CD1c-positive myeloid dendritic cell (primary cell): ENCODE measurements at regions not wholly inside any gene's neighbourhood (a gene's known extent, or its start where the extent isn't known, plus 50 kb on each side); places are given as distances from the start of the nearest gene placed in this dataset.

Experiments used
- DNase-seq: peaks from one replicate; pipeline ENCODE4 v3.0.0-alpha.2; 2016; ENCODE audit errors: extremely low spot score

DNA sequence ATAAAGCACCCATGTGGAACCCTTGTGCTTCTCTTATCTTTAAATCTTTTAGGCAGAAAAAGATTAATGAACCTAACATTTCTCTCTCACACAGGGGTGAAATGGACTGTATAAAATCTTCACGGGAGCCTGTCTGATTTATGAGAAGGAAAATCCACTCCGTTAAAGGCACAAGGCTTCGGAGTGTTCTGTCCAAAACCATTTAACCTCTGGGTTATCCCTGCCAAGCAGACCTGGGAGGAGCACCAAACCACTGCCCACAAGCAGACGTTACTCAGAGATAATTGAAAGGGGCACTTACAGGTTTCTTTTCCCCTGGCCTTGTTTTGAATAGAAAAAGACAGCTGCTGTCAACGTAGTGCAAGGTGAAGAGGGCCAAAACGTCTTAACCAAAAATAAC lies 184.4 kb upstream of the DOK6 start:
- no peak for DNase-seq

DNA sequence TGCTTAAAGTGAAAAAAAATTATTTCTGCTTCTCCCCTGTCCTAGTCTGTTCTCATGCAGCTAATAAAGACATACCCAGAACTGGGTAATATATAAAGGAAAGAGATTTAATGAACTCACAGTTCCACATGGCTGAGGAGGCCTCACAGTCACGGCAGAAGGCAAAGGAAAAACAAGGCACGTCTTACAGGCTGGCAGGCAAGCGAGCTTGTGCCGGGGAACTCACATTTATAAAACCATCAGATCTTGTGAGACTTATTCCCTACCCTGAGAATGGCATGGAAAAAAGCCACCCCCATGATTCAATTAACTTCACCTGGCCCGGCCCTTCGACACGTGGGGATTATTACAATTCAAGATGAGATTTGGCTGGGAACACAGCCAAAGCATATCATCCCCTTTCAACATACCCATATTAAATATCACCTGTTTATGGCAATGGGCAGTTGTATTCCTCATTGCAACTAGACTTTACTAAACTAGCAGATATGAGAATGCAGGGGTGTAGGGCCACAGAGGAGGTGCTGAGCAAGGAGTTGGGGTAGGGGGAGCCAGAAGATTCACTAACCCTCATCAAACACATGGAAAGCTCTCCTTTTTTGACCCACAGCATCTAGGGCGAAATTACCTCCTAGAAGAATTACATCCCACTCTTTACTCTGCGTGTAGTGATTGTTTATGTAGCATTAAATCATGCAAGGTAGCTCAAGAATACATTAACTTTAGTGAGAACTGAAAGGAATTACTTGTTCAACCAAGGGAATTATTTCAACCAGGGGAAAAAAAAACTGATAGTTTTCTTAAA lies 183.3 kb upstream of the DOK6 start:
- DNase-seq: no peak

DNA sequence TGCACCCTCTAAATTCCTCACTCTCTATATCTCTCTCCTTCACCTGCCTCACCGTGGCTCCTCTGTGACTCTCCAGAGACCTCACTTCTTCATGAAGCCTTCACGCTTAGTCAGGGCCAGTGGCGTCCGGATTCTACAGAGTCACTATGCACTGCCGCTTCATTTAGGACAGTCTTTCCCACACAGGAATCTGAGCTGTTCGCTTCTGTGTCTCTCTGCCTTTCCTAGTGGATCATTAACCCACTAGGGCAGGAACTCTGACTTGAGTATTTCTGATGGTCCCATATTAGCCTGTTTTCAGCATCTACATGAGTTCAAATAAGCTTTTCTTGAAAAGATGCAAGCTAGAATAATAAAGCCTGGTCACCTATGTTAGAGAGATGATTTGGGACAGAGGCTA lies 180.2 kb upstream of the DOK6 start:
- DNase-seq: no peak

DNA sequence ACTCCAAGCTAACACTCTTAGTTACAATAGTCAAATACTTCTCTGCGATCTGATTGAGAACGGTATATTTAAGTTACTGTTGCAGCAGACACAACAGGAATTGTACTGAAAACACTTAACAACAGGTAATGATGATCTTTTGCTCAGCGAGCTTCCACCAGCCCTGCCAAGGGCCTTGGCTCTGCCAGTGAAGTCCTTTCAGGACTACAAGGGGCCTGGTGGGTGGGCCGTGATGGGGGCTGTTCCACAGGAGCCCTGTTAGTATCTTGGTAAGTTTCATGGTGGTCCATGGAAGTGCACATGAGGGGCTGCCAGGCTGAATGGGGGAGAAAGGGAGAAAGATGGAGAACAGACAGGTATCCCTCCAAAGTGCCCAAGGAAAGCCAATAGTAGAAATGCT lies 178.6 kb upstream of the DOK6 start:
- no peak for DNase-seq

DNA sequence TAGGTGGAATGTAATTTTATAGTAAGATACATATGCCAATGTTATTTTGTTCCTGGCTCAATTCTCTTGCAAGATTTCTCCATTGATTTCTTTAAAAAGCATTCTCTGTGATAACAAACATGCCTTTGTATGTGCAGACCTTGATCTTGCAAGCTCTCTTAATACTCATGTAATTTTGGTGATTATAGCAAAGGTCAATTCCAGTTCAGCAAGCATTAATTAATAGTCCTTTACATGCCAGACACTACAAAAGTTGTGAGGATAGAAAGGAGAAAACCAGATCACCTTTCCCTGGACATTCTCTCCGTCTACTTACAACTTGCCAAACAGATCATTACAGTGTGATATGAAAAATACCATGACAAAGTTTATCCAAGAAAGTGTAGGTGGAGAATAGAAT lies 173.7 kb upstream of the DOK6 start:
- DNase-seq: no peak

DNA sequence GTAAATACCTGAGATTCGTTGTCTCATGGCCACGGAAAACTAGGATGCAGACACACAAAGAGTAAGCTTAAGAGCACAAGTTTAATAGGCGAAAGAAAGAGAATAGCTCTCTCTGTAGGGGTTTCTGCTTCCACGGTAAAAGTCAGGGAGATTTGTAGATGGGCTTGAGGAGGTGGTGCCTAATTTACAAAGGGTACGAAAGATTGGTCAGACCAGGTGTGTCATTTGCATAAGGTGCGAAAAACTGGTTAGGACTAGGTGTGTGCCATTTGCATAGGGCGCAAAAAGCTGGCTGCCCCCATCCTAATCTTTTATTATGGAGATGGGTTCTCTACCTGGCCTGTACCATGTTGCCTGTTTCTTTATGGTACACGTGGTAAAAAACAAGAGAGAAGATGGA lies 170.5 kb upstream of the DOK6 start:
- DNase-seq: no peak

DNA sequence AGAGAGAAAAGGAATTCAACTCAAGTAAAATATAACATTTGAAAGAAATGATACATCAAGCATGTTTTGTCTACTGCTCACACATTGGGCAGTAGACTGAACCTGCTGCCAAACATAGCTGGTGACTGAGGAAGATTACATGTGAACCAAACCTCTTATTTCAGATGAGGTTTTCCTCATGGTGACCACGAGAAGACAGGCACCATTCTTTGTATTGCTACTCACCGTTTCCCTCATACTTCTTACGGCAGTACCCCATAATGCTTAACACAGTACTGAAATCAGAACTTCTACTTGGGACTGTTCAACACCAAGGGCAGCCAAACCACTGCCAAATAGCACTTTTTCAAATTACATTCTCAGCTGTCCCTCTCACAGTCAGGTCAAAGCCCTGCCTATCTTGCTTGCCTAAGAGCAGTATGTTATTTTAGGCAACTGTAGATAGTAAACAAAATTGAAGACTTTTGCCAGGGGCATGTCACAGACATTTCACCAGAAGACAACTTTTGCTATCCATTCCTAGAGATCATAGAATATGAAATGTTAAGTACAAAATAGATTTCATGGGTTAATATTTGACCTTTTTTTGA lies 167.1 kb upstream of the DOK6 start:
- no peak for DNase-seq

DNA sequence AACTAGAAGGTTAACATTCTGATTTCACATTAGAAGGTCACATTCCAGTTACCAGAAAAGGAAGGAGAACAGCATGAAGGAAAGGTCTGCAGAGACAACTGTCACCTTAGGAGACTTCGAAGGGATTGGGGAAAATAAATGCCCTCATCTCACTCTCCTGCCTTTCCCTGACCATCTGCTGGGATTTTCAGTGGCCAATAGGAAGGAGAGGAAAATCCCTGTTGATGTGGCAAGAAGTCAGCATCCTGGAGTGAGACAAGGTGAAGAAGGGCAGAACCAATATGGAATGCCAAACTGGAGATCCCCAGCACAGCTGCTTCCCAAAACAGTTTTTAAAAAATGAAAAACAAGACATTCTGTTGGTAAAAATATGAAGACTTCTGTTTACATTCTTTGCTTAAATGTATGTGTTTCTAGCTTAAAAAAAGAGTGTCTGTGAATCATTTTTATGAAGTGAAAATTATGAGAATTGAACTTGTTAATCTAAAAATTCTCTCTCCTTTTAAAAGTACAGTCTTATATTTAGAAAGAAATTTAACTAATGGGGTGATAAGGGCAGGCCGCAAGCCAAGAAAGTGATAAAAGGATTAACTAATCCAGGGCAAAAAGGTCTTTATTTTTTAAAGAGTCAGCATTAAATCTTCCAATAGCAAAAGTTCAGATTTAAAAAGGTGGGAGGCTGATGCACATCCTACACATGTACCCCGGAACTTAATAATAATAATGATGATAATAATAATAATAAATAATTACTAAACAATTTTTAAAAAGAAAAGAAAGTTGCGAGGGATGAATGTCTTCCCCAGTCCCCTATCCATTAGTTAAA lies 160.6 kb upstream of the DOK6 start:
- no peak for DNase-seq

DNA sequence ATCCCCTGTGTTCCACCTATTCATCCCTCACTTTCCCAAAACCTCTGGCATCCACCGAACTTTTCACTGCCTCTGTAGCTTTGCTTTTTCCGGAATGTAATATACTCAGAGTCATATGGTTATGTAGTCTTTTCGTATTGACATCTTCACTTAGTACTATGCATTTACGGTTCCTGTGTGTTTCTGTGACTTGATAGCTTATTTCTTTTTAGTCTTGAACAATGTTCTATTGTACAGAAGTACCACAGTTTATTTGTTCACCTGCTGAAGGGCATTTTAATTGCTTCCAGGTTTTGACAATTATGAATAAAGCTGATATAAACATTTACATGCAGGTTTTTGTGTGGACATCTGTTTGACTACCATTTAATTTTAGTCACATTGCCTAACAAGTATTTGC lies 154.7 kb upstream of the DOK6 start:
- DNase-seq: no peak

DNA sequence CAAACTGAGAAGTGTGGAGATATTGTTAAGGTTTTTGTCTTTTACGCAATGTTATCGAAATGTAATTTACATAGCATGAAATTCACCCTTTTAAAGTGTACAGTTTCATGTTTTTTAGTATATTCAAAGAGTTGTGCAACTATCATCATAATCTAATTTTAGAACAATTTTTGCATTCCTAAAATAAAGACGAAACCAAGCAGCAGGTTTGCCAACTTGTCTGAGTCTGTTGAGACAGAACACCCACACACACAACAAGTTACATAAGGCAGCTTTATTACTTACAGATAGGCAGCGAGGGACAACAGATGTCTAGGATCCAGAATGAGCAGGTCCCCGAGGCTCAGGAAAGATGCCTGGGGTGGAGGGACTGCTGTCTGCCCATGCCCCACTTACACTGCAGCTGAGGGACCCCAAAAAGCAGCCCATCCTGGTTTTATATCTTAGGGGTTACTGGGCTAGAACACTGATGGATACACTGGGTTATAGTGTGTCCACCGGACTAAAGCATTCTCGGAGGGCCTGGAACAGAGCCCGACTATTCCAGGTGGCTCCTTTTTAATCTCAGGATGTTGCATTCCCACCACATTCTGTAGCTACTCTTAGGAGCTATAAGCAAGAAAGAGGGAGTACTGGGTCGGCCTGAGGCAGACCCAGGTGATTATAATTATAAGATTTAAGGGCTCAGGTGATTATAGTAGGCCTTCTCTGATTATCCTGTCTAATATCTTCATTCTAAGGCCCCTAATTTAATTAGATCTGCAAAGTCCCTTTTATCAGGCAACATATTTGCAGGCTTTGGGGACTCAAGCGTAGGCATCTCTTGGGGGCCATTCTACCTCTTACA lies 150.2 kb upstream of the DOK6 start:
- no peak for DNase-seq

DNA sequence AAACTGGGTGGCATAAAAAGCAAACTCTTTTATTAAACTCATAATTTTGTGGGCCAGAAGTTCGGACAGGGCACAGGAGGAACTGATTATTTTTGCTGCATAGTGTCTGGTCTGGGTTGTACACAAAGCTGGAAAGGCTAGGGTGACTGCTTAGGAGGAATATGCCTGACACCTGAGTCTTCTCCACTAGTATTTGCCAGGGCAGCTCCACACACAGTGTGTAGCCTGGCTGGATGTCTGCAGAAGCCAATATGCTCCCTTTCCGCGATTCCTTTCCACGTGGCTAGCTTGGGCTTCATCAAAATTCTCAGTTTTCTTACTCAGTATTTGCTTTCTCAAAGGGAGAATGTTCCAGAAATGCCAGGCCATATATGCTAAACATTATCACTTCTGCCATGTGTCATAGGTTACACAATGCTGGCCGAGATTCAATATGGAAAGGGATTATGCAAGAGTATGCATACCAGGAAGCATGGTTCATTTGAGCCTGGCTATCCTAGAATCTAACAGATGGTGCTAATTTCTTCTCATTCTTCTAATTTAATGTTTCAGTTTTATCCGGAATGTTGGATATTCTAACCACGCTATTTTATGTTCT lies 142.7 kb upstream of the DOK6 start:
- no peak for DNase-seq

DNA sequence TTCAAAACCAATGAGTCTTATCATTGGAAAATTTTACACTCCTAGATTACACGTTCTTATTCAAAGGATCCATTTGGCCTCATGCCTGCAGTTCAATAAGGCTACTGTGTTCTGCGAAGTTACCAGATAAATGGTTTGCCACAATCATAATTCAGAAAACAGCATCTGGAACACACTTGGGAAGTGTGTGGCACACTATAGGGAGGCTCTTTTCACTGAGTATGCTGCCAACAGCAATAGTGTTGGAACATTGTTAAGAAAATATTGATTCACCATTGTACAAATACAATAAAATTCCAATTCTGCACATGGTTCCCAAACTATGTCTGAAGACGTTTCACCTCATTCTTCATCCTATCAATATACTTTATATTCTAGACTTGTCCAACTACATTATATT lies 141.4 kb upstream of the DOK6 start:
- DNase-seq: no peak

DNA sequence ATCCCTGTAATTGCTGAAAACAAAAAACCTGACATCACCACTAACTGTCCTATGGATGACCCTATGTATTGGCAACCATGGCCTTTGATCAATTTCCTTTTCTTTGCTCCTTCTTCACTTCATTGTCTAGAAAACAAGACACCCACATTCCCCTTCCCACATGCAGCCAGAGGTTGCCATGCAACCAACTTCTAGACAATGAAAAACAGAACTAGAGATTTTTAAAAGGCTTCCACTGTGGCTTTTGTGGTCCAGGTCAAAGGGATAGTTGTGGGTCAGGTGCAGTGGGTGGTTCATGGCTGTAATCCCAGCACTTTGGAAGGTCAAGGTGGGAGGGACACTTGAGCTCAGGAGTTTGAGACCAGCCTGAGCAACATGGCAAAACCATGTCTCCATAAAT lies 139.3 kb upstream of the DOK6 start:
- no peak for DNase-seq

DNA sequence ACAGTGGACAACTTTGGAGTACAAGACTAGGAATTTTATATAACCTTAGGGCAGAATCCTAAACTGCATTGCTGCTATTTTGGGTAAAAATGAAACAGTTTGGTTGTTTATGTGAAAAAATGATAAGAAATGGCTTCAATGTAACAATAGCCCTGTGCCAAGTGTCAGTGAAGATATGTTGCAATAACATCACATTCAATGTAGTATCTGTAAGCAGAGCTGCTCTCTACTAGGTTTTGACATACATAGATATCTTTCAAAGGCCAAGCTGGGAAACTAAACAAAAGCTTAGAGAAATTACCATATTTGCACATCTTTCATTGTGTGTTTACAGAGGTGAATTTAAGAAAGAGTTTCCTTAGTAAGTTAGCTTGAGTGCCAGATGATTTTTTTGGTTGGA lies 135.0 kb upstream of the DOK6 start:
- no peak for DNase-seq

DNA sequence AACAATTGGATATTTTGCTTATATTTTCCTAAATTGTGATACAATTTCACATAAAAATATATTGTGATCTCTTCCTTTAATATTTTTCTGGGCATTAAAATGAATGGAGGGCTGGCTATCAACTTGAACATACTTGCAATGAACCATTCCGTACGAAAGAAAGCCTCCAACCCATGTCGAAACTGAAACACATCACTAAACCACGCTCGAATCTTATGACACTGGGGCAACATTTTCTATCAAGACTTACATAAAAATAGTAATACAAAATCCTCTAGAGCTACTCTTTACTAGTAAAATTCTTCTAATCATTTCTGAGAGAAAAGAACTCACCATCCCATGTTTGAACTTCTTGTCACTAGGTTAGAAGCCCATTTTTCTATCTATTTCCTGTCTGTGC lies 132.8 kb upstream of the DOK6 start:
- no peak for DNase-seq

DNA sequence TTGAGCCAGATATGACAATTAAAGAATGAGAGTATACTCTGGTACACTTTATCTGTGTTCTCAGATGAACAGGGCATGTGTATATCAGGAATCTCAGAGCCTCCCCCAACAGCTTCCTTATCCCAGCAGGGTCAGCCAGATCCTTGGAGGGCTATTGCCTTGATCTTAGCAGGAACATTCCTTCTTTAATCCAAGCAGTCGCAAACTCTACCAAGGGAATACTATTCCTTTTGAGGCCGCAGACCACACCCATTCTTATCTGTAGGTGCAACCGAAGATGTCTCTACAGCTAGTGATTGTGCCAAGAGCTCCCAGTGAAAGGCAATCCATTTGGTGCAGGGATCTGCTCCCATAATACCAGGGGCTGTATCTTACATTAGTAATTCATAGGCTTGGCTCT lies 118.3 kb upstream of the DOK6 start:
- DNase-seq: no peak

DNA sequence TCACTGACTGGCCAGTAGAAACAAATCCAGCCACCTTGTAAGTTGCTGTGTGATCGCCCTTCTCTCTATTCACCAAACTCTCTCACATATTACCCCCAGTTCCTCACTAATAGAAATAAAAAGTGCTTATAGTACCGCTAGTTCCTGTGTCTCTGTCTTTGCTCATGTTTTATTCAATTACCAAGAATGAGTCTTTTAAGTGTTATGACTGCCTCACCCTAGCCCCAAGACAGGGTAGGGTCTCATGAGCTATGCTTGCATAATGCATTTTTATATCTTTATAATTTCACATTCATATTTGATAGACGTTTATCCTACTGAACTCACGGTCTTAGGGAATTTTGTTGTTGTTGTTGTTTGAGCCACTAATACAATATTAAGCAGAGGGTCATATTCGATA lies 109.6 kb upstream of the DOK6 start:
- DNase-seq: no peak

DNA sequence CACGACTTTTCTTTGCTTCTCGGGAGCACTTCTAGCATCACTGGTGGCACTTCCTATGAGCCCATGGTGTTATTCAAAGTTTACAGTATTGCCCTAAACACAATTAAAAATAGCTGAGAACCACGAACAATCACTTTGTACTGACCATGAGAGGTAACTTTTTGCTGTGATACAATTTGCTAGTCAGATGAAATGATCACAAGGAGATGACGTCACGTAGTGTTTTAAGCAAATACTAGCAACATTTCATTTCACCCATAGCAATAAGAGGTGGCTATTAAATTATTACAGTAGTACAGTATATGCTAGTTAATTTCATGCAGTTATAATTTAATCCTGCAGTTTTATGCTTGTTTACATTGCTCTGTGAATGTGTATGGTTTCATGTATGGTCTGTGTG lies 108.9 kb upstream of the DOK6 start:
- DNase-seq: no peak

DNA sequence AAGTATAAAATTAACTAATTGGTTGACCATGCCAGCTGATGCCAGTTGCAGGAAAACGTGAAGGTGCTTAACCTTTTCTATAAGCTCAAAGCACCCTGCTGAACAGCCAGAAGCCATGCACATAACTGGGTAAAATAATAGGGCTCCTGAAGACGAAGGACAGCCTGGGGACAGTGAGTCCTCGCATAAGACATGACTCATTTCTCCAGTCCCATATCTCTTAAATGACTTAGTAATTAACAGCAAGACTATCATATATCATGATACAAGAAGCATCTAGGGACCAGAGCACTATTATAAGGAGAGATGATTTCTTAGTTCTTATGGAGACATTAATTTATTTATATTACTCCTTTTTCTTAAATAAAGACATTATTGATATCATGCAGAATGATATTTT lies 100.5 kb upstream of the DOK6 start:
- no peak for DNase-seq

DNA sequence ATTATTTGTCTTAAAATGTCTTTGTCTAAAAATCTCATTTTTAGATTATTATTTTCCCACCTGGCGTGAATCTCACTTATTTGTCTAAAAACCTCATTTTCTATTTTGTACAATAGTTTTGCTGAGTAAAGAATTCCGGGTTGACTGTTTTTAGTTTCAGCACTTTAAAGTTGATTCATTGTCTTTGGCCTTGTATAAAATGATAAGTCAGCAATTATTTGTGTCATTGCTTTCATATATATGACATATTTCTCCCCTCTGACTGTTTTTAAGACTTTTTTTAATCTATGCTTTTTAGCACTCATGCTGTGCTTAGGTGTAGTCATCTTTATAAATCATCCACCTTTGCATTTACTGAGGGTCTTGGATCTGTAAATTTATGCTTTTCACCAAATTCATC lies 92.1 kb upstream of the DOK6 start:
- no peak for DNase-seq

DNA sequence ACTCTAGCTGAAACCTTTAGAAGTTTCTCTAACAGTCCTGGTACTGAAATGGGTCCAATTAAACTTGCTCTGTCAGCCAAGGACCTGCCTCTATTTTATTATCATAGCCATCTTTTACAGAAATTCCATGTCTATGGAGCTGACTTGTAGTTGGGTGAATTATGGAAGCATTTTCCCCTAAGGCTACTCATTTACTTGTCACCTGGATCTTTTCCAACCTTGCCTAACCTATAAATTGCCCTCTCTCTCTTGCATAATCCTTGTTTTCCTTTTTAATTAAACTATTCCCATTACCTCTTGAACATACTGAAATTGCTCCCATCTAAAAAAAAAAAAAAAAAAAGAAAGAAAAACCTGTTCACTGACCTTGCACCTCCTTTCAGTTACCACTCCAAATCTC lies 74.6 kb upstream of the DOK6 start:
- DNase-seq: no peak

DNA sequence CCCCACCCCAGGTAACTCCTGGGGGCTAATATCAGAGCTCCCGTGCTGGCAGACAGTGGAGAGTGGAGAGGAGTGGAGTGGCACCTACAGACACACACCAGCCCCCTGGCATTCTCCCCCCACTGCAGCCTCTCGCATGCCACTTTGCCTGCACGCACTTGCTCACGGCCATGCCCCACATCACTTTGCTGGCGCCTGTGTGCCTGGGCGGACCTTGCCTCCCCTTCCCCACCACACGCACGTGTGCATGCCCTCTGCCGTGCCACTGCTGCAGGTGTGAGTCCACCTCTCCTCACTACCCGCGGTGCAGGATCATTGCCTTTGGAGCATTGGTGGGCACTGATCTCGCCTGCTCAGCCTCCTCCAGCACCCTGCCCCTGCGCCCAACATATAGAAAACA lies 72.6 kb upstream of the DOK6 start:
- no peak for DNase-seq
